Islet precursor cell (in vitro differentiated cells): ENCODE measurements at regions not wholly inside any gene's neighbourhood (a gene's known extent, or its start where the extent isn't known, plus 50 kb on each side); places are given as distances from the start of the nearest gene placed in this dataset.
"Not testable (repeated sequence)": the region's sequence is repeated elsewhere in the genome, so short reads cannot be mapped to it uniquely, and the experiment has no call there.

Experiments
- DNase-seq: peaks from one replicate; pipeline ENCODE4 v3.0.0-alpha.2; 2018

- peak; percentile 85 for DNase-seq
Measured at GRCh38 chr1:221478050-221478949, 263.6 kb downstream of the DUSP10 start.

GRCh38 chr1:221487781-221488524 lies 253.9 kb downstream of the DUSP10 start:
- no peak for DNase-seq

GRCh38 chr1:221488550-221488949 lies 253.3 kb downstream of the DUSP10 start:
- DNase-seq = no peak

GRCh38 chr1:221494670-221495069 lies 247.2 kb downstream of the DUSP10 start:
- DNase-seq = no peak

- DNase-seq = no peak
Measured at GRCh38 chr1:221497046-221497445, 244.8 kb downstream of the DUSP10 start.

- DNase-seq = no peak
Measured at GRCh38 chr1:221503268-221503667, 238.6 kb downstream of the DUSP10 start.

GRCh38 chr1:221509575-221510355 lies 232.1 kb downstream of the DUSP10 start:
- DNase-seq = no peak

- peak; percentile 83 for DNase-seq
Measured at GRCh38 chr1:221510793-221511503, 230.9 kb downstream of the DUSP10 start.

- peak; percentile 84 for DNase-seq
Measured at GRCh38 chr1:221511797-221512196, 230.1 kb downstream of the DUSP10 start.

- DNase-seq = no peak
Measured at GRCh38 chr1:221514806-221515205, 227.1 kb downstream of the DUSP10 start.

- no peak for DNase-seq
Measured at GRCh38 chr1:221515496-221515895, 226.4 kb downstream of the DUSP10 start.

GRCh38 chr1:221517961-221518360 lies 223.9 kb downstream of the DUSP10 start:
- DNase-seq = no peak

- DNase-seq = no peak
Measured at GRCh38 chr1:221520250-221520649, 221.6 kb downstream of the DUSP10 start.

- DNase-seq = no peak
Measured at GRCh38 chr1:221521686-221522085, 220.2 kb downstream of the DUSP10 start.

- DNase-seq = no peak
Measured at GRCh38 chr1:221522529-221522940, 219.4 kb downstream of the DUSP10 start.

GRCh38 chr1:221525749-221526148 lies 216.1 kb downstream of the DUSP10 start:
- no peak for DNase-seq

GRCh38 chr1:221527302-221527701 lies 214.6 kb downstream of the DUSP10 start:
- no peak for DNase-seq

GRCh38 chr1:221527886-221528624 lies 213.8 kb downstream of the DUSP10 start:
- no peak for DNase-seq

- not testable (repeated sequence) for DNase-seq
Measured at GRCh38 chr1:221530159-221530558, 211.7 kb downstream of the DUSP10 start.

- DNase-seq = no peak
Measured at GRCh38 chr1:221530791-221531190, 211.1 kb downstream of the DUSP10 start.

- no peak for DNase-seq
Measured at GRCh38 chr1:221532071-221532773, 209.7 kb downstream of the DUSP10 start.
